ENCODE measurements at regions not wholly inside any gene's neighbourhood (a gene's known extent, or its start where the extent isn't known, plus 50 kb on each side); places are given as distances from the start of the nearest gene placed in this dataset.
A peak's percentile ranks its signal among the peaks of the same experiment; 100 is the strongest.

GRCh38 chr1:146386851-146387749 lies 158.3 kb upstream of the NOTCH2NLA start (continued):
- peak; percentile 93 for TF ChIP-seq ZNF518B (CRISPR knock-in tag; IDR thresholded peaks at IDR 0.05)
- peak; percentile 66 for TF ChIP-seq ASH1L (IDR thresholded peaks at IDR 0.05; ENCODE audit: borderline replicate concordance, low read depth, partially characterized antibody)
- peak in 1 of 2 experiments; percentile 95; a peak in 2 of 4 replicates for TF ChIP-seq CSDE1 (IDR thresholded peaks at IDR 0.05)
- peak; percentile 89 for TF ChIP-seq ZNF77 (CRISPR knock-in tag; IDR thresholded peaks at IDR 0.05)
- TF ChIP-seq, protein P1, sequence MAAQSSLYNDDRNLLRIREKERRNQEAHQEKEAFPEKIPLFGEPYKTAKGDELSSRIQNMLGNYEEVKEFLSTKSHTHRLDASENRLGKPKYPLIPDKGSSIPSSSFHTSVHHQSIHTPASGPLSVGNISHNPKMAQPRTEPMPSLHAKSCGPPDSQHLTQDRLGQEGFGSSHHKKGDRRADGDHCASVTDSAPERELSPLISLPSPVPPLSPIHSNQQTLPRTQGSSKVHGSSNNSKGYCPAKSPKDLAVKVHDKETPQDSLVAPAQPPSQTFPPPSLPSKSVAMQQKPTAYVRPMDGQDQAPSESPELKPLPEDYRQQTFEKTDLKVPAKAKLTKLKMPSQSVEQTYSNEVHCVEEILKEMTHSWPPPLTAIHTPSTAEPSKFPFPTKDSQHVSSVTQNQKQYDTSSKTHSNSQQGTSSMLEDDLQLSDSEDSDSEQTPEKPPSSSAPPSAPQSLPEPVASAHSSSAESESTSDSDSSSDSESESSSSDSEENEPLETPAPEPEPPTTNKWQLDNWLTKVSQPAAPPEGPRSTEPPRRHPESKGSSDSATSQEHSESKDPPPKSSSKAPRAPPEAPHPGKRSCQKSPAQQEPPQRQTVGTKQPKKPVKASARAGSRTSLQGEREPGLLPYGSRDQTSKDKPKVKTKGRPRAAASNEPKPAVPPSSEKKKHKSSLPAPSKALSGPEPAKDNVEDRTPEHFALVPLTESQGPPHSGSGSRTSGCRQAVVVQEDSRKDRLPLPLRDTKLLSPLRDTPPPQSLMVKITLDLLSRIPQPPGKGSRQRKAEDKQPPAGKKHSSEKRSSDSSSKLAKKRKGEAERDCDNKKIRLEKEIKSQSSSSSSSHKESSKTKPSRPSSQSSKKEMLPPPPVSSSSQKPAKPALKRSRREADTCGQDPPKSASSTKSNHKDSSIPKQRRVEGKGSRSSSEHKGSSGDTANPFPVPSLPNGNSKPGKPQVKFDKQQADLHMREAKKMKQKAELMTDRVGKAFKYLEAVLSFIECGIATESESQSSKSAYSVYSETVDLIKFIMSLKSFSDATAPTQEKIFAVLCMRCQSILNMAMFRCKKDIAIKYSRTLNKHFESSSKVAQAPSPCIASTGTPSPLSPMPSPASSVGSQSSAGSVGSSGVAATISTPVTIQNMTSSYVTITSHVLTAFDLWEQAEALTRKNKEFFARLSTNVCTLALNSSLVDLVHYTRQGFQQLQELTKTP (IDR thresholded peaks at IDR 0.05; ENCODE audit: low read depth in 1 of 2, partially characterized antibody in 2 of 2): peak; percentile 85 to 90
- peak; percentile 91 for TF ChIP-seq ZNF444 (CRISPR knock-in tag; IDR thresholded peaks at IDR 0.05)
- TF ChIP-seq TCFL5 (CRISPR knock-in tag; conservative IDR thresholded peaks at IDR 0.05): peak; percentile 87
- TF ChIP-seq THAP7 (CRISPR knock-in tag; IDR thresholded peaks at IDR 0.05): peak; percentile 95
- peak; percentile 94 for TF ChIP-seq ZNF655 (CRISPR knock-in tag; IDR thresholded peaks at IDR 0.05)
- peak; percentile 97 for TF ChIP-seq PML (IDR thresholded peaks at IDR 0.05; ENCODE audit: low read length)
- TF ChIP-seq SUPT5H (IDR thresholded peaks at IDR 0.05): peak; percentile 100
- TF ChIP-seq, protein P2, sequence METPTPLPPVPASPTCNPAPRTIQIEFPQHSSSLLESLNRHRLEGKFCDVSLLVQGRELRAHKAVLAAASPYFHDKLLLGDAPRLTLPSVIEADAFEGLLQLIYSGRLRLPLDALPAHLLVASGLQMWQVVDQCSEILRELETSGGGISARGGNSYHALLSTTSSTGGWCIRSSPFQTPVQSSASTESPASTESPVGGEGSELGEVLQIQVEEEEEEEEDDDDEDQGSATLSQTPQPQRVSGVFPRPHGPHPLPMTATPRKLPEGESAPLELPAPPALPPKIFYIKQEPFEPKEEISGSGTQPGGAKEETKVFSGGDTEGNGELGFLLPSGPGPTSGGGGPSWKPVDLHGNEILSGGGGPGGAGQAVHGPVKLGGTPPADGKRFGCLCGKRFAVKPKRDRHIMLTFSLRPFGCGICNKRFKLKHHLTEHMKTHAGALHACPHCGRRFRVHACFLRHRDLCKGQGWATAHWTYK (CRISPR knock-in tag; IDR thresholded peaks at IDR 0.05): peak; percentile 97
- TF ChIP-seq TAF9B (IDR thresholded peaks at IDR 0.05; ENCODE audit: partially characterized antibody): peak; percentile 96
- TF ChIP-seq EP400 (IDR thresholded peaks at IDR 0.05): peak; percentile 70
- TF ChIP-seq NCOA4 (IDR thresholded peaks at IDR 0.05; ENCODE audit: partially characterized antibody): peak; percentile 91
- TF ChIP-seq HNRNPUL1 (IDR thresholded peaks at IDR 0.05; ENCODE audit: low read length): peak; percentile 94
- peak; percentile 90 for TF ChIP-seq KDM5B (IDR thresholded peaks at IDR 0.05; ENCODE audit: insufficient replicate concordance, low read depth, low read length)

Data from K562 (cell line).